ENCODE measurements at regions not wholly inside any gene's neighbourhood (a gene's known extent, or its start where the extent isn't known, plus 50 kb on each side); places are given as distances from the start of the nearest gene placed in this dataset.
"Not testable (repeated sequence)": the region's sequence is repeated elsewhere in the genome, so short reads cannot be mapped to it uniquely, and the experiment has no call there.

GRCh38 chr5:12109075-12109688, 204.9 kb upstream of the CTNND2 start:
- Histone ChIP-seq H3K4me3 (no peak overlapping the region), H3K4me1 (replicated peaks in 1 of 2) (no peaks in the 10 kb centered on the region), H3K27ac (no peak overlapping the region)
- in situ Hi-C loops (cut with MboI; ENCODE audit: low pct_unique_long_range_greater_than_20kb in 2 of 9, low sequenced_read_pairs in 9 of 9, unreplicated experiment in 9 of 9) = no loop called here
- peak in 1 of 8 experiments; percentile 24 for ATAC-seq (replicated peaks in 6 of 8)
- WGBS, 10 experiments = 24 to 92% (median 76%) methylated on average over 3 to 5 of the region's 5 CpGs

GRCh38 chr5:12102151-12102550, 197.9 kb upstream of the CTNND2 start:
- 20 to 100% (median 81%) methylated on average over 1 to 3 of the region's 3 CpGs for WGBS, 10 experiments
- in situ Hi-C loops (cut with MboI; ENCODE audit: low pct_unique_long_range_greater_than_20kb in 2 of 9, low sequenced_read_pairs in 9 of 9, unreplicated experiment in 9 of 9) = no loop called here
- H3K4me3 ChIP-seq = no peak overlapping the region
- no peaks in the 10 kb centered on the region for H3K4me1 ChIP-seq (replicated peaks in 1 of 2)
- no peak for ATAC-seq (replicated peaks in 6 of 8)
- H3K27ac ChIP-seq = no peak overlapping the region

GRCh38 chr5:12100542-12100941, 196.3 kb upstream of the CTNND2 start:
- no peak for ATAC-seq (replicated peaks in 6 of 8)
- in situ Hi-C loops (cut with MboI; ENCODE audit: low pct_unique_long_range_greater_than_20kb in 2 of 9, low sequenced_read_pairs in 9 of 9, unreplicated experiment in 9 of 9) = no loop called here
- Histone ChIP-seq H3K4me3 (no peak overlapping the region), H3K27ac (no peak overlapping the region), H3K4me1 (replicated peaks in 1 of 2) (no peaks in the 10 kb centered on the region)

- H3K27ac ChIP-seq = no peak overlapping the region
- H3K4me3 ChIP-seq = no peak overlapping the region
- in situ Hi-C loops (cut with MboI; ENCODE audit: low pct_unique_long_range_greater_than_20kb in 2 of 9, low sequenced_read_pairs in 9 of 9, unreplicated experiment in 9 of 9) = no loop called here
- H3K4me1 ChIP-seq (replicated peaks in 1 of 2) = no peaks in the 10 kb centered on the region
- ATAC-seq (replicated peaks in 6 of 8) = no peak
- WGBS, 10 experiments = 0 to 100% (median 44%) methylated on average over 1 to 4 of the region's 4 CpGs; no CpG with 5 or more reads in 2 of the 10 experiments
Measured at GRCh38 chr5:12099296-12099695, 195.1 kb upstream of the CTNND2 start.

- Histone ChIP-seq H3K4me3 (no peak overlapping the region), H3K27ac (no peak overlapping the region), H3K4me1 (replicated peaks in 1 of 2) (no peaks in the 10 kb centered on the region)
- in situ Hi-C loops (cut with MboI; ENCODE audit: low pct_unique_long_range_greater_than_20kb in 2 of 9, low sequenced_read_pairs in 9 of 9, unreplicated experiment in 9 of 9) = no loop called here
- ATAC-seq (replicated peaks in 6 of 8) = peak in 1 of 8 experiments; percentile 44
- 0 to 80% (median 28%) methylated on average over 1 of the region's 1 CpG; no CpG with 5 or more reads in 4 of the 10 experiments for WGBS, 10 experiments
Measured at GRCh38 chr5:12095808-12096281, 191.6 kb upstream of the CTNND2 start.

- Histone ChIP-seq H3K27ac (no peak overlapping the region), H3K4me1 (replicated peaks in 1 of 2) (no peaks in the 10 kb centered on the region), H3K4me3 (no peak overlapping the region)
- WGBS, 10 experiments = 65 to 100% (median 94%) methylated on average over 2 to 6 of the region's 6 CpGs; no CpG with 5 or more reads in 1 of the 10 experiments
- in situ Hi-C loops (cut with MboI; ENCODE audit: low pct_unique_long_range_greater_than_20kb in 2 of 9, low sequenced_read_pairs in 9 of 9, unreplicated experiment in 9 of 9) = no loop called here
- no peak for ATAC-seq (replicated peaks in 6 of 8)
Measured at GRCh38 chr5:12093586-12093985, 189.3 kb upstream of the CTNND2 start.

- Histone ChIP-seq H3K27ac (no peak overlapping the region), H3K4me1 (replicated peaks in 1 of 2) (no peaks in the 10 kb centered on the region), H3K4me3 (no peak overlapping the region)
- WGBS, 10 experiments = 33 to 83% methylated on average over 1 of the region's 1 CpG; no CpG with 5 or more reads in 8 of the 10 experiments
- in situ Hi-C loops (cut with MboI; ENCODE audit: low pct_unique_long_range_greater_than_20kb in 2 of 9, low sequenced_read_pairs in 9 of 9, unreplicated experiment in 9 of 9) = no loop called here
- no peak for ATAC-seq (replicated peaks in 6 of 8)
Measured at GRCh38 chr5:12080761-12081160, 176.5 kb upstream of the CTNND2 start.

GRCh38 chr5:12078286-12078685, 174.0 kb upstream of the CTNND2 start:
- ATAC-seq (replicated peaks in 6 of 8) = peak in 1 of 8 experiments; percentile 32
- WGBS, 10 experiments = 0 to 100% (median 82%) methylated on average over 1 to 3 of the region's 3 CpGs; no CpG with 5 or more reads in 3 of the 10 experiments
- H3K27ac ChIP-seq; H3K4me3 ChIP-seq; H3K4me1 ChIP-seq (replicated peaks in 1 of 2); in situ Hi-C loops (cut with MboI; ENCODE audit: low pct_unique_long_range_greater_than_20kb in 2 of 9, low sequenced_read_pairs in 9 of 9, unreplicated experiment in 9 of 9): not testable (repeated sequence)

GRCh38 chr5:12073426-12073825, 169.2 kb upstream of the CTNND2 start:
- in situ Hi-C loops (cut with MboI; ENCODE audit: low pct_unique_long_range_greater_than_20kb in 2 of 9, low sequenced_read_pairs in 9 of 9, unreplicated experiment in 9 of 9) = no loop called here
- Histone ChIP-seq H3K4me3 (no peak overlapping the region), H3K4me1 (replicated peaks in 1 of 2) (peaks cover 0 to 9% of the 10 kb centered on the region in 2 donors), H3K27ac (no peak overlapping the region)
- WGBS, 10 experiments = 0 to 80% (median 58%) methylated on average over 1 to 3 of the region's 3 CpGs; no CpG with 5 or more reads in 1 of the 10 experiments
- peak in 5 of 8 experiments; percentile 75 to 98 (median 94) for ATAC-seq (replicated peaks in 6 of 8)

GRCh38 chr5:12072441-12072840, 168.2 kb upstream of the CTNND2 start:
- no peak for ATAC-seq (replicated peaks in 6 of 8)
- Histone ChIP-seq H3K27ac (no peak overlapping the region), H3K4me1 (replicated peaks in 1 of 2) (peaks cover 0 to 9% of the 10 kb centered on the region in 2 donors), H3K4me3 (no peak overlapping the region)
- WGBS, 10 experiments = 0 to 87% (median 57%) methylated on average over 2 to 5 of the region's 5 CpGs
- in situ Hi-C loops (cut with MboI; ENCODE audit: low pct_unique_long_range_greater_than_20kb in 2 of 9, low sequenced_read_pairs in 9 of 9, unreplicated experiment in 9 of 9) = no loop called here

- WGBS, 10 experiments = 0 to 88% (median 43%) methylated on average over 1 to 2 of the region's 2 CpGs; no CpG with 5 or more reads in 4 of the 10 experiments
- Histone ChIP-seq H3K4me3 (no peak overlapping the region), H3K27ac (no peak overlapping the region), H3K4me1 (replicated peaks in 1 of 2) (peaks cover 0 to 9% of the 10 kb centered on the region in 2 donors)
- in situ Hi-C loops (cut with MboI; ENCODE audit: low pct_unique_long_range_greater_than_20kb in 2 of 9, low sequenced_read_pairs in 9 of 9, unreplicated experiment in 9 of 9) = no loop called here
- ATAC-seq (replicated peaks in 6 of 8) = no peak
Measured at GRCh38 chr5:12071455-12071854, 167.2 kb upstream of the CTNND2 start.

GRCh38 chr5:12023614-12024241, 119.5 kb upstream of the CTNND2 start:
- Histone ChIP-seq H3K4me3 (no peak overlapping the region), H3K27ac (no peak overlapping the region), H3K4me1 (replicated peaks in 1 of 2) (no peaks in the 10 kb centered on the region)
- 14 to 86% (median 47%) methylated on average over 1 to 5 of the region's 5 CpGs for WGBS, 10 experiments
- peak in 1 of 8 experiments; percentile 21 for ATAC-seq (replicated peaks in 6 of 8)
- in situ Hi-C loops (cut with MboI; ENCODE audit: low pct_unique_long_range_greater_than_20kb in 2 of 9, low sequenced_read_pairs in 9 of 9, unreplicated experiment in 9 of 9) = loop anchor here in 2 of 9 experiments (25.0 kb wide), 1 partner anchor 1336 kb away; no protein-coding TSS in a partner anchor

- in situ Hi-C loops (cut with MboI; ENCODE audit: low pct_unique_long_range_greater_than_20kb in 2 of 9, low sequenced_read_pairs in 9 of 9, unreplicated experiment in 9 of 9) = loop anchor here in 2 of 9 experiments (25.0 kb wide), 1 partner anchor 1335 kb away; no protein-coding TSS in a partner anchor
- Histone ChIP-seq H3K4me1 (replicated peaks in 1 of 2) (no peaks in the 10 kb centered on the region), H3K4me3 (no peak overlapping the region), H3K27ac (no peak overlapping the region)
- 0 to 97% (median 78%) methylated on average over 1 to 3 of the region's 3 CpGs for WGBS, 10 experiments
- ATAC-seq (replicated peaks in 6 of 8) = no peak
Measured at GRCh38 chr5:12022444-12022843, 118.2 kb upstream of the CTNND2 start.
